Brain microvascular endothelial cell (primary cell): ENCODE measurements at regions not wholly inside any gene's neighbourhood (a gene's known extent, or its start where the extent isn't known, plus 50 kb on each side); places are given as distances from the start of the nearest gene placed in this dataset.
"Not testable (repeated sequence)": the region's sequence is repeated elsewhere in the genome, so short reads cannot be mapped to it uniquely, and the experiment has no call there.

Experiments used
- DNase-seq: peaks from one replicate; pipeline ENCODE4 v3.0.0-alpha.2; 2020
- H3K27ac ChIP-seq: fragments of 250-450 bp; sonication (Bioruptor Pico); 2 replicates; pipeline ENCODE4 v1.5.1; 2020; ENCODE audit warnings: mild to moderate bottlenecking, moderate library complexity
- H3K27me3 ChIP-seq: fragments of 250-450 bp; sonication (Bioruptor Pico); replicated peaks from 2 replicates; pipeline ENCODE4 v1.5.1; 2020; ENCODE audit warnings: mild to moderate bottlenecking
- H3K36me3 ChIP-seq: fragments of 250-450 bp; sonication (Bioruptor Pico); replicated peaks from 2 replicates; pipeline ENCODE4 v1.5.1; 2020; ENCODE audit warnings: mild to moderate bottlenecking
- H3K4me3 ChIP-seq: 2 replicates; pipeline ENCODE4 v1.5.1; 2011; ENCODE audit warnings: low read depth, mild to moderate bottlenecking, control low read depth, low read length, moderate library complexity
- in situ Hi-C: cut with HindIII; loops from 2 replicates; pipeline ENCODE4 v1.10.0; 2017; ENCODE audit warnings: low sequenced_read_pairs, low pct_ligation_motif_present
- TF ChIP-seq, protein P1 (sequence below): IDR thresholded peaks from 2 replicates; pipeline ENCODE4 v1.5.1; 2011; ENCODE audit warnings: low read depth, mild to moderate bottlenecking, moderate library complexity, low read length, control low read depth, inconsistent platforms; ENCODE audit errors: missing control alignments

DNA sequence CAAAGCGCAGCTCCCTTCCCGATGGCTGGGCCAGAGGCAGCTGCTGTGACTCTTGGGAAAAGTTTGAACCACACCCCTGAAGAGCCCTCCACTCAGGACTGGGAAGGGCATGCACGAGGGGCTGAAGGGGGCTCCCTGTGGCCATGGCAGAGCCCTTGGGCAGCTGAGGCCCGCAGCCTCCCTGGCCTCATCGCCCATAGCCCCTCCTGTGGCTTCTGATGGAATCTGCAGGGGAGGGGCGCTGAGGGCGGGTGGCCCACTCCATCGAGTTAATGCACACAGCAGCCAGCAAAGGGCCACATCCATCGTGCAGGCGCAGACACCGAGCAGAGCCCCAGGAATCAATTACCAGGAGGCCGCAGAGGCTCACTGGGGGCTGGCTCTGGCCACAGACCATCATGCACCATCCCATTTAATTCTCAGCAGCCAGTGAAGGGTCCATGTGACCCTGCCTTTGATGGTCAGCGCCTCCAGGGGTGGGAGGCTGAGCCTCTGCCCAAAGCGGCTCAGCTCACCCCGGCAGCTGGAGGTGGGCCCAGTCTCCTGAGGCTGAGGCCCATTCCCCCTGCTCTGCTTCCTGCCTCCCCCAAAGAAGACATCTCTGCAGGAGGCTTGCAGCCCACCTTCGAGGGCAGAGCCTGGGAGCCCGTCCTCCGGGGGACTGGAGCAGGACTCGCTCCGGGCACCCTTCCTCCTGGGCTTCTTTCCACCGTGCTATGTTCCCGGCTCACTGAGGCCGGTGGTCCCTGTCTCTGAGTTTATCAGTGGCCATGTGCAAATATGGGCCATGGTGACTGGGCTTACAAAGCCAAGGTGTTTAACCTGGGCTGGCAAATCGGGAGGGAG, 1410.2 kb downstream of the BRD1 start:
- H3K36me3 ChIP-seq, result no peaks in the 10 kb centered on the region
- DNase-seq, result no peak
- H3K4me3 ChIP-seq, result no peak overlapping the region
- H3K27ac ChIP-seq, result no peak overlapping the region
- TF ChIP-seq, protein P1, sequence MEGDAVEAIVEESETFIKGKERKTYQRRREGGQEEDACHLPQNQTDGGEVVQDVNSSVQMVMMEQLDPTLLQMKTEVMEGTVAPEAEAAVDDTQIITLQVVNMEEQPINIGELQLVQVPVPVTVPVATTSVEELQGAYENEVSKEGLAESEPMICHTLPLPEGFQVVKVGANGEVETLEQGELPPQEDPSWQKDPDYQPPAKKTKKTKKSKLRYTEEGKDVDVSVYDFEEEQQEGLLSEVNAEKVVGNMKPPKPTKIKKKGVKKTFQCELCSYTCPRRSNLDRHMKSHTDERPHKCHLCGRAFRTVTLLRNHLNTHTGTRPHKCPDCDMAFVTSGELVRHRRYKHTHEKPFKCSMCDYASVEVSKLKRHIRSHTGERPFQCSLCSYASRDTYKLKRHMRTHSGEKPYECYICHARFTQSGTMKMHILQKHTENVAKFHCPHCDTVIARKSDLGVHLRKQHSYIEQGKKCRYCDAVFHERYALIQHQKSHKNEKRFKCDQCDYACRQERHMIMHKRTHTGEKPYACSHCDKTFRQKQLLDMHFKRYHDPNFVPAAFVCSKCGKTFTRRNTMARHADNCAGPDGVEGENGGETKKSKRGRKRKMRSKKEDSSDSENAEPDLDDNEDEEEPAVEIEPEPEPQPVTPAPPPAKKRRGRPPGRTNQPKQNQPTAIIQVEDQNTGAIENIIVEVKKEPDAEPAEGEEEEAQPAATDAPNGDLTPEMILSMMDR, result no peak
- in situ Hi-C loops, result no loop called here
- no peaks in the 10 kb centered on the region for H3K27me3 ChIP-seq

DNA sequence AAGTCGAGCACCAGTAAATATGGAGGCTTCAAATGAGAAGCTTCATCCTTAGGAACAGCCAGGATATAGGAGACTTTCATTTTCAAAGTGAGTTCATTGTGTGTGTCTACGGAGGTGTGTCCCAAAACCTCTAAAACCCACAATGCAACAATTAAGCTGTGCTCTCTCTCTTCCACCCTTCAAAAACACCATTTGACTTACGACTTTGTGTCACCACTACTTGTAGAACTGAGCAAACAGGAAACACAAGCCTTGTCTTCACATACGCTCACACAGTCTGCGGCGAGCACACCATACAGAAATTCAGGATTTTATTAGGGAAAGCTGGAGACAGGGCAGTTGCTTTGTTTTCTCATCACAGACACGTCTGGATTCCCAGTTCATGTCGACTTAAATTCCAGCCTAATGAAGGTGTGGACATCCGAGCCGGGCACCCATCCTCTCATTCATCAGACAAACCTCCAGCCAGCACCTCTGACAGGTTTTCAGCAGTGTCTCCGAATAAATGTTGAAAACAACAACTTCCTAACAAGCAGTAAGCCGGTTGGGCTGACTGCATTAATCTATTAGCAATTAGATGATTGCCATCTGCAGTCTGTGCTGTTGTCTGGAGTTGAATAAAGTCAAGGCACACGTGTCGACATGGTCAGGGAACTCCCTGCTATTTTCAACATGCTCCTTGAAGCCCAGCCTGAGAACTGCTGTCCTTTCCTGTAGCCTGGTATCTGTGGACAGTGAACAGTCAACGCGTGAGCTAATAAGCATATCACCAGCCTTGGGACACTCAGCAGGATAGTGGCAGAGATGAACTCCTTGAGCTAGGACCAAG, 1411.1 kb downstream of the BRD1 start:
- Histone ChIP-seq H3K27ac (no peak overlapping the region), H3K27me3 (no peaks in the 10 kb centered on the region), H3K4me3 (no peak overlapping the region), H3K36me3 (no peaks in the 10 kb centered on the region)
- TF ChIP-seq, protein P1, result no peak
- DNase-seq, result no peak
- in situ Hi-C loops, result no loop called here

DNA sequence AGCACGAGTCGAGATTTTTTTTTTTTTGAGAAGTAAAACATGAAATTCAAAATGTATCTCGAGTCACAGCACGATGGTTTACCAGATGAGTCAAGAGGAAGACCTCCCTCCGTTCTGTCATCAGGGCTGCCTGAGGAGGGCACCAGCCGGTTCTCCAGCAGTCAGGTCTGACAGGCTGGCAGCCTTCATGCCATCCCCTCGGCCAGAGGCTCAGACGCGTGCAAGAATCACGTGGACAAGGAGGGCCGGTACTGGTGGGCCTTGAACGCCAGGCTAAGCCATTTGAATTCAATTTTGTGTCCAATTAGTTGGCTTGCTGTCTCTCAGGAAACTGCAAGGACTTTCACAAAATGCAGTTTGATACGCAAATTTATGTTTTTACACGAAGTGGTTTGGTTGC, 1412.2 kb downstream of the BRD1 start:
- DNase-seq, result no peak
- Histone ChIP-seq H3K4me3 (no peak overlapping the region), H3K27ac (no peak overlapping the region), H3K36me3 (no peaks in the 10 kb centered on the region), H3K27me3 (no peaks in the 10 kb centered on the region)
- in situ Hi-C loops, result no loop called here
- TF ChIP-seq, protein P1, result no peak

DNA sequence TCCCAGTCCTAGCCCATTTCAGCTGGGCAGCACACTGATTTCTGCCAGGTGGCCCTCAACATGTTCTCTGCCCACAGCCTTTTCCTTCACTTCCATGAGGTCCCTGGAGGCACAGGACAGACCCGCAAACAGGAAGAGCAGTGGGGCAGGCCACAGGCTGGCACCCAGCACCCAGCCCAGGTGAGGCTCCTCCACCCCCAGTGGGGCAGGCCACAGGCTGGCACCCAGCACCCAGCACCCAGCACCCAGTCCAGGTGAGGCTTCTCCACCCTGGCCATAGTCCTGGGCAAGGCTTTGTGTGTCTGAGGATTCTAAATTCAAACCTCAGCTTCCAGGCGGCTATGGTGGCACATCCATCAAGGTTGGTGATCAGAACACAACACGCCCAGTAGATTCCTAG, 1413.0 kb downstream of the BRD1 start:
- no peak overlapping the region for H3K4me3 ChIP-seq
- no peaks in the 10 kb centered on the region for H3K27me3 ChIP-seq
- no peaks in the 10 kb centered on the region for H3K36me3 ChIP-seq
- no peak overlapping the region for H3K27ac ChIP-seq
- in situ Hi-C loops, result no loop called here
- TF ChIP-seq, protein P1, result no peak
- no peak for DNase-seq

DNA sequence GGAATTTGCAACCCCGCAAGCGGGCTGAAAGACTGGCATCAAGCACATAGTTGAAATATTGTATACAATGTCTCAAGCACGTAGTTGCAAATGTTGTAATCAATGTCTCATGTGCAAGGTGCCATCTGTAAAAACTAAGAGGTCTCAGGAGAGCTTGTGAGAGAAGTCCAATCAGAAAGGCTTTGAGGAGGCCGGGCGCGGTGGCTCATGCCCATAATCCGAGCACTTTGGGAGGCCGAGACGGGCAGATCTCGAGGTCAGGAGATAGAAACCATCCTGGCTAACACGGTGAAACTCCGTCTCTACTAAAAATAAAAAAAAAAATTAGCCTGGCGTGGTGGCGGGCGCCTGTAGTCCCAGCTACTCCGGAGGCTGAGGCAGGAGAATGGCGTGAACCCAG, 1414.7 kb downstream of the BRD1 start:
- H3K27me3 ChIP-seq, in situ Hi-C loops, H3K36me3 ChIP-seq, H3K27ac ChIP-seq, DNase-seq, H3K4me3 ChIP-seq: not testable (repeated sequence)

DNA sequence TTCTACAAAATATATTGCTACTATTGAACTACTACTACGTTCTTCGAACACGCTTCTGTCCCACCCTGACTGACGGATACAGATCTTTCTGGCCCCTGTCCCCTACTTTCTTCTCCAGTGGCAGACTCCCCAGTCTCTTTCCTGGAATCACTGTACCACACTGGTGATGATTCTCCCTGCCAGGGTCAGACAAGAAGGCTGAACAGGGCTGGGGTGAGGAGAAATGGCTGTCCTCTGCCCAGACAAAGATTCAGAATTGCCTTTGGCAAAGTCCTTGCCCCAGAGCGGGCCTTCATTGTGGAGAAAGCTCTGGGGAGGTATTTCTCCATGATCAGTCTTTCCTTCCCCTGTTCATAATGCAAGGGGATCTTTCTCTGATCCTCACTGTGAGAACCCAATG, 1417.1 kb downstream of the BRD1 start:
- TF ChIP-seq, protein P1, result no peak
- Histone ChIP-seq H3K27ac (no peak overlapping the region), H3K36me3 (no peaks in the 10 kb centered on the region), H3K27me3 (no peaks in the 10 kb centered on the region), H3K4me3 (no peak overlapping the region)
- in situ Hi-C loops, result no loop called here
- DNase-seq, result no peak
